GM12864 (cell line): ENCODE measurements at regions not wholly inside any gene's neighbourhood (a gene's known extent, or its start where the extent isn't known, plus 50 kb on each side); places are given as distances from the start of the nearest gene placed in this dataset.

Experiments
- DNase-seq: peaks from one replicate; pipeline ENCODE4 v3.0.0-alpha.2; 2011; ENCODE audit warnings: low read depth
- H3K4me3 ChIP-seq: 2 replicates; pipeline ENCODE4 v1.5.1; 2011; ENCODE audit warnings: mild to moderate bottlenecking, low read depth, low read length, control low read depth
- CTCF ChIP-seq: IDR thresholded peaks from 2 replicates; pipeline ENCODE4 v1.5.1; 2011; ENCODE audit warnings: low read depth, mild to moderate bottlenecking, moderate library complexity, low read length, control low read depth, inconsistent platforms; ENCODE audit errors: missing control alignments

- no peak for TF ChIP-seq CTCF
- DNase-seq: no peak
- no peak overlapping the region for H3K4me3 ChIP-seq
Observed at GRCh38 chr20:43364001-43364400, 93.7 kb upstream of the SRSF6 start.

- DNase-seq: no peak
- no peak for TF ChIP-seq CTCF
- no peak overlapping the region for H3K4me3 ChIP-seq
Observed at GRCh38 chr20:43363506-43363905, 94.2 kb upstream of the SRSF6 start.

- H3K4me3 ChIP-seq: no peak overlapping the region
- DNase-seq: no peak
- TF ChIP-seq CTCF: no peak
Observed at GRCh38 chr20:43361526-43361925, 96.2 kb upstream of the SRSF6 start.

- no peak for TF ChIP-seq CTCF
- no peak overlapping the region for H3K4me3 ChIP-seq
- no peak for DNase-seq
Observed at GRCh38 chr20:43360016-43360415, 97.7 kb upstream of the SRSF6 start.

- no peak for DNase-seq
- TF ChIP-seq CTCF: no peak
Observed at GRCh38 chr20:43358811-43359210, 98.9 kb upstream of the SRSF6 start.

GRCh38 chr20:43357352-43357751, 100.3 kb upstream of the SRSF6 start:
- no peak for TF ChIP-seq CTCF
- no peak overlapping the region for H3K4me3 ChIP-seq
- DNase-seq: no peak

More at GRCh38 chr20:43358811-43359210, 98.9 kb upstream of the SRSF6 start:
- H3K4me3 ChIP-seq: no peak overlapping the region

- TF ChIP-seq CTCF: no peak
- no peak overlapping the region for H3K4me3 ChIP-seq
- DNase-seq: no peak
Observed at GRCh38 chr20:43355610-43356009, 102.1 kb upstream of the SRSF6 start.
